H9 (cell line): ENCODE measurements at regions not wholly inside any gene's neighbourhood (a gene's known extent, or its start where the extent isn't known, plus 50 kb on each side); places are given as distances from the start of the nearest gene placed in this dataset.

Experiments used
- DNase-seq: peaks from one replicate; pipeline ENCODE4 v3.0.0-alpha.2; 2017
- H2AFZ ChIP-seq: one replicate; pipeline ENCODE4 v1.6.1; 2013; ENCODE audit warnings: mild to moderate bottlenecking, low read length, control low read depth, moderate library complexity
- H2AK5ac ChIP-seq: 2 replicates; pipeline ENCODE4 v1.6.1; 2013; ENCODE audit warnings: low read length, control low read depth, mixed read lengths; ENCODE audit not compliant: insufficient read length
- H2BK120ac ChIP-seq: one replicate; pipeline ENCODE4 v1.6.1; 2013; ENCODE audit warnings: low read depth, mild to moderate bottlenecking, low read length, control low read depth, inconsistent platforms; ENCODE audit not compliant: poor library complexity, severe bottlenecking
- H2BK12ac ChIP-seq: 2 replicates; pipeline ENCODE4 v1.6.1; 2013; ENCODE audit warnings: low read length, control low read depth, mixed read lengths, low read depth; ENCODE audit not compliant: insufficient read length
- H2BK15ac ChIP-seq: 2 replicates; pipeline ENCODE4 v1.6.1; 2013; ENCODE audit warnings: low read depth, low read length, control low read depth
- H2BK20ac ChIP-seq: one replicate; pipeline ENCODE4 v1.6.1; 2013; ENCODE audit warnings: low read depth, mild to moderate bottlenecking, low read length, control low read depth, inconsistent platforms; ENCODE audit not compliant: poor library complexity, severe bottlenecking
- H2BK5ac ChIP-seq: 2 replicates; pipeline ENCODE4 v1.6.1; 2013; ENCODE audit warnings: low read length, control low read depth, mixed read lengths; ENCODE audit not compliant: insufficient read length
- H3K14ac ChIP-seq: 2 replicates; pipeline ENCODE4 v1.6.1; 2013; ENCODE audit warnings: low read length, control low read depth; ENCODE audit not compliant: insufficient read depth
- H3K18ac ChIP-seq: 2 replicates; pipeline ENCODE4 v1.6.1; 2013; ENCODE audit warnings: low read depth, mild to moderate bottlenecking, mixed read lengths, low read length, control low read depth; ENCODE audit not compliant: insufficient read length
- H3K23ac ChIP-seq: 2 replicates; pipeline ENCODE4 v1.6.1; 2013; ENCODE audit warnings: low read length, control low read depth, mixed read lengths, low read depth; ENCODE audit not compliant: insufficient read length
- H3K23me2 ChIP-seq: 2 replicates; pipeline ENCODE4 v1.6.1; 2013; ENCODE audit warnings: low read depth, mild to moderate bottlenecking, mixed read lengths, low read length, control low read depth; ENCODE audit not compliant: insufficient read length, poor library complexity, severe bottlenecking
- H3K27ac ChIP-seq: 2 replicates; pipeline ENCODE4 v1.5.1; 2013; ENCODE audit warnings: low read length, control low read depth, mixed read lengths, low read depth; ENCODE audit not compliant: insufficient read length
- H3K27me3 ChIP-seq: 2 replicates; pipeline ENCODE4 v1.6.1; 2013; ENCODE audit warnings: low read length, control low read depth, inconsistent platforms; ENCODE audit not compliant: insufficient read depth
- H3K4ac ChIP-seq: 2 replicates; pipeline ENCODE4 v1.6.1; 2013; ENCODE audit warnings: low read depth, mild to moderate bottlenecking, control low read depth, inconsistent platforms, low read length, moderate library complexity
- H3K4me1 ChIP-seq: 2 replicates; pipeline ENCODE4 v1.6.1; 2013; ENCODE audit warnings: low read length, control low read depth, inconsistent platforms; ENCODE audit not compliant: insufficient read depth
- H3K4me2 ChIP-seq: 2 replicates; pipeline ENCODE4 v1.6.1; 2013; ENCODE audit warnings: low read length, control low read depth, mixed read lengths; ENCODE audit not compliant: insufficient read length, insufficient read depth
- H3K56ac ChIP-seq: 2 replicates; pipeline ENCODE4 v1.6.1; 2013; ENCODE audit warnings: low read depth, mild to moderate bottlenecking, mixed read lengths, low read length, control low read depth; ENCODE audit not compliant: insufficient read length
- H3K79me1 ChIP-seq: 2 replicates; pipeline ENCODE4 v1.6.1; 2013; ENCODE audit warnings: low read depth, mild to moderate bottlenecking, moderate library complexity, low read length, control low read depth, inconsistent platforms; ENCODE audit not compliant: insufficient read depth, poor library complexity, severe bottlenecking
- H3K79me2 ChIP-seq: 2 replicates; pipeline ENCODE4 v1.6.1; 2013; ENCODE audit warnings: low read length, control low read depth, inconsistent platforms; ENCODE audit not compliant: insufficient read depth
- H3K9ac ChIP-seq: 2 replicates; pipeline ENCODE4 v1.6.1; 2013; ENCODE audit warnings: low read length, control low read depth, mixed read lengths; ENCODE audit not compliant: insufficient read length; ENCODE audit errors: extremely low read depth
- H3K9me3 ChIP-seq: one replicate; pipeline ENCODE4 v1.6.1; 2013; ENCODE audit warnings: low read depth, low read length, inconsistent platforms; ENCODE audit not compliant: control insufficient read depth
- H3T11ph ChIP-seq: one replicate; pipeline ENCODE4 v1.6.1; 2013; ENCODE audit warnings: mild to moderate bottlenecking, low read length, control low read depth, inconsistent platforms
- H4K20me1 ChIP-seq: one replicate; pipeline ENCODE4 v1.6.1; 2013; ENCODE audit not compliant: control insufficient read depth, insufficient read length, insufficient read depth
- H4K5ac ChIP-seq: 2 replicates; pipeline ENCODE4 v1.6.1; 2013; ENCODE audit warnings: low read depth, mild to moderate bottlenecking, mixed read lengths, low read length, control low read depth; ENCODE audit not compliant: insufficient read length
- H4K8ac ChIP-seq: replicated peaks from 2 replicates; pipeline ENCODE4 v1.6.1; 2013; ENCODE audit warnings: low read length, control low read depth, mixed read lengths, low read depth; ENCODE audit not compliant: insufficient read length
- H4K91ac ChIP-seq: 2 replicates; pipeline ENCODE4 v1.6.1; 2013; ENCODE audit warnings: low read depth, mild to moderate bottlenecking, moderate library complexity, mixed read lengths, low read length, control low read depth; ENCODE audit not compliant: insufficient read length
- H3K27ac Mint-ChIP-seq, 3 experiments: 2 replicates in 2 of 3; 3 replicates in 1 of 3; pipeline ENCODE4 v1.8.0; 2020 to 2021; ENCODE audit warnings: mixed read lengths in 3 of 3, mild to moderate bottlenecking in 1 of 3, moderate library complexity in 1 of 3
- H3K27me3 Mint-ChIP-seq: 2 replicates; pipeline ENCODE4 v1.8.0; 2021; ENCODE audit warnings: low read depth, mild to moderate bottlenecking, moderate library complexity, mixed read lengths
- H3K36me3 Mint-ChIP-seq, 3 experiments: 2 replicates in 2 of 3; 3 replicates in 1 of 3; pipeline ENCODE4 v1.8.0; 2020 to 2021; ENCODE audit warnings: low read depth in 3 of 3, mixed read lengths in 3 of 3; ENCODE audit not compliant: insufficient read depth in 1 of 3
- H3K4me1 Mint-ChIP-seq, 2 experiments: 2 replicates each; pipeline ENCODE4 v1.8.0; 2020; ENCODE audit warnings: mixed read lengths in 2 of 2
- H3K4me3 Mint-ChIP-seq, 2 experiments: 2 replicates in 1 of 2; 3 replicates in 1 of 2; pipeline ENCODE4 v1.8.0; 2020 to 2021; ENCODE audit warnings: mild to moderate bottlenecking in 2 of 2, mixed read lengths in 2 of 2, moderate library complexity in 1 of 2
- H3K9me3 Mint-ChIP-seq, 2 experiments: 2 replicates in 1 of 2; 3 replicates in 1 of 2; pipeline ENCODE4 v1.8.0; 2020; ENCODE audit warnings: mild to moderate bottlenecking in 2 of 2, mixed read lengths in 2 of 2, moderate library complexity in 1 of 2
- WGBS: extraction: QIAGEN DNeasy Blood & Tissue Kit; methylation state at CpG from one replicate; pipeline ENCODE4 v1.1.7; 2013; ENCODE audit warnings: missing lambda C conversion rate, low lambda C conversion rate, mixed read lengths; ENCODE audit not compliant: insufficient read length; ENCODE audit errors: extremely low coverage; 5-methylcytosine and 5-hydroxymethylcytosine counted together
- TF ChIP-seq, protein P1 (sequence below): fragments of 200-600 bp; sonication (generic); conservative IDR thresholded peaks from 3 replicates; pipeline ENCODE4 v1.8.0; 2021; ENCODE audit warnings: antibody characterized with exemption, mild to moderate bottlenecking

DNA sequence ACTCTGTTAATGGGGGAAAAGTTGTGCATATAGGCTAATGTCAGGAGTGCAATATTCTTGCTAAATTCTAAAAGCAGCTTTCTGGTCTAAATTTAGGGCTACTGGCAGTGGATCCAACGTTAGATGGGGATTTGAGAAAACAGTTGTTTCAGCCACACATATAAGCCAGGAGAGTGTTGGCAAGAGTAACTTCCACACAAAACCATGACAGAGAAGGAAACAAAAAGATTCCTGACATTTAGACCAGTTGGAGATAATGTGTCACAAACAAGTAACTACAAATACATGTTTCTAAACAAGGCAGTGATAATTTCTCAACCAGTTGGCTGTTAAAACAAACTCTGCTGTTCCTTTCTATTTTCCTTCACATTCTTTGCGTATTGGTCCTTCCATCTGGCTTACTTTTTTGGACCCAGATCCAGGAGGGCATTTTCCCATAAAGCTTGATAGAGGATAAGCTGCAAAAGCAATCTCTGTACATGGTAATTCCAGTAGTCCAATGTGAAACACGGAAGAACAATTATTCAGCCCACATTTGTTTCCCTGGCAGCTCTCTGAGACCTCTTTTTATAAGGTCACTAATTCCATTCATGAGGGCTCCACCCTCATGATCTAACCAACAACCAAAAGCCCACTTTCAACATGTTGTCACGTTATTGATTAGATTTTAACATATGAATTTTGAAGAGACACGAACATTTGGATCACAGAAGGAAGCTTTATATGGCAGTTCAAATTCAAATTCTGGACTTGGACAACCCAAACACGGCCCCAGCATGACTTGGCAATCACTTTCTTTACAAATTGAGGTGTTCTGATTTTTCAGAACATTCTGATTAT lies 1888.6 kb downstream of the MRPL39 start:
- H4K91ac ChIP-seq, result no peak overlapping the region
- H3K4me1 ChIP-seq, result no peaks in the 10 kb centered on the region
- no peaks in the 10 kb centered on the region for H3K27me3 ChIP-seq
- no peaks in the 10 kb centered on the region for H3K79me1 ChIP-seq
- H2BK12ac ChIP-seq, result no peak overlapping the region
- no peak overlapping the region for H3K23ac ChIP-seq
- no peak overlapping the region for H2AFZ ChIP-seq
- no peak overlapping the region for H3K4me3 Mint-ChIP-seq
- no peaks in the 10 kb centered on the region for H4K20me1 ChIP-seq
- no peak overlapping the region for H3K27ac ChIP-seq
- H3K27ac Mint-ChIP-seq, result no peak overlapping the region
- H2AK5ac ChIP-seq, result no peak overlapping the region
- DNase-seq, result no peak
- no peaks in the 10 kb centered on the region; the same call in 1 of the 2 replicates for H3K27me3 Mint-ChIP-seq
- no peak overlapping the region for H3K4me2 ChIP-seq
- H3K18ac ChIP-seq, result no peak overlapping the region
- H3K36me3 Mint-ChIP-seq, result peaks cover 0 to 2% (median 0%) of the 10 kb centered on the region in 3 experiments; a peak in 2 of 7 replicates
- no CpG with 5 or more reads among the region's 6 CpGs for WGBS
- H3K9ac ChIP-seq, result no peak overlapping the region
- no peaks in the 10 kb centered on the region for H3K4me1 Mint-ChIP-seq
- no peak overlapping the region for H4K5ac ChIP-seq
- H3T11ph ChIP-seq, result no peak overlapping the region
- no peak overlapping the region for H3K56ac ChIP-seq
- no peak overlapping the region for H2BK5ac ChIP-seq
- peaks cover 47 to 60% of the 10 kb centered on the region in 2 experiments for H3K9me3 Mint-ChIP-seq
- H2BK15ac ChIP-seq, result no peak overlapping the region
- no peaks in the 10 kb centered on the region for H3K79me2 ChIP-seq
- no peak overlapping the region for H2BK20ac ChIP-seq
- no peak overlapping the region for H4K8ac ChIP-seq
- no peak overlapping the region for H3K14ac ChIP-seq
- H3K23me2 ChIP-seq, result no peaks in the 10 kb centered on the region
- TF ChIP-seq, protein P1, sequence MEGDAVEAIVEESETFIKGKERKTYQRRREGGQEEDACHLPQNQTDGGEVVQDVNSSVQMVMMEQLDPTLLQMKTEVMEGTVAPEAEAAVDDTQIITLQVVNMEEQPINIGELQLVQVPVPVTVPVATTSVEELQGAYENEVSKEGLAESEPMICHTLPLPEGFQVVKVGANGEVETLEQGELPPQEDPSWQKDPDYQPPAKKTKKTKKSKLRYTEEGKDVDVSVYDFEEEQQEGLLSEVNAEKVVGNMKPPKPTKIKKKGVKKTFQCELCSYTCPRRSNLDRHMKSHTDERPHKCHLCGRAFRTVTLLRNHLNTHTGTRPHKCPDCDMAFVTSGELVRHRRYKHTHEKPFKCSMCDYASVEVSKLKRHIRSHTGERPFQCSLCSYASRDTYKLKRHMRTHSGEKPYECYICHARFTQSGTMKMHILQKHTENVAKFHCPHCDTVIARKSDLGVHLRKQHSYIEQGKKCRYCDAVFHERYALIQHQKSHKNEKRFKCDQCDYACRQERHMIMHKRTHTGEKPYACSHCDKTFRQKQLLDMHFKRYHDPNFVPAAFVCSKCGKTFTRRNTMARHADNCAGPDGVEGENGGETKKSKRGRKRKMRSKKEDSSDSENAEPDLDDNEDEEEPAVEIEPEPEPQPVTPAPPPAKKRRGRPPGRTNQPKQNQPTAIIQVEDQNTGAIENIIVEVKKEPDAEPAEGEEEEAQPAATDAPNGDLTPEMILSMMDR, result no peak
- H3K9me3 ChIP-seq, result no peaks in the 10 kb centered on the region
- H2BK120ac ChIP-seq, result no peak overlapping the region
- no peak overlapping the region for H3K4ac ChIP-seq
